ENCODE measurements at regions not wholly inside any gene's neighbourhood (a gene's known extent, or its start where the extent isn't known, plus 50 kb on each side); places are given as distances from the start of the nearest gene placed in this dataset.

DNA sequence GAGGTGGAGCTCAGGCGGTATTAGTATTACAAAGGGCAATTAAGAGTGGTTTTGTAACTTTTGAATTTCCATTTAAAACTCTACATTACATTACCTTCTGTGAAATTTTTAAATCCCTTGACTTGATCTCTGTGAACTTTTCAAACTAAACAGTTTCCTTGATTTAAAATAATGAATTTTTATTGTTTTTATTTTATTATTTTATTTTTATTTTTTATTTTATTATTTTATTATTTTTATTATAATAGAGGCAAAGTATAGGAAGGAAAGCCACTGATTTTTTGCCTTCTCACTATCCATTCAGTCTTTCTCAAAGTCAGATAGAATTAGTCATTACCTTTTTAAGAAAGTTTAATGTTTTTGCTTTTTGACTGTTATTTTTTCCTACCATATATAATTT is 1248.1 kb upstream of the SLC10A2 start:
- no peak overlapping the region for H3K4me3 ChIP-seq
- no peak overlapping the region for H3K27ac ChIP-seq
- no peak overlapping the region for H3K9ac ChIP-seq (ENCODE audit: insufficient read length)
- DNase-seq (ENCODE audit: low read depth, low spot score): no peak
- no peaks in the 10 kb centered on the region for H3K9me3 ChIP-seq (ENCODE audit: low read depth, low read length)
- TF ChIP-seq POLR2AphosphoS5 (IDR thresholded peaks at IDR 0.05; ENCODE audit: borderline replicate concordance, low read depth, low read length): no peak
- no peak for TF ChIP-seq EZH2 (IDR thresholded peaks at IDR 0.05)
- no peak for TF ChIP-seq FOXP2 (optimal IDR thresholded peaks at IDR 0.05; ENCODE audit: control extremely low read depth, extremely low read length, insufficient read depth)
- H3K36me3 ChIP-seq (ENCODE audit: insufficient read depth, low read length): no peaks in the 10 kb centered on the region

DNA sequence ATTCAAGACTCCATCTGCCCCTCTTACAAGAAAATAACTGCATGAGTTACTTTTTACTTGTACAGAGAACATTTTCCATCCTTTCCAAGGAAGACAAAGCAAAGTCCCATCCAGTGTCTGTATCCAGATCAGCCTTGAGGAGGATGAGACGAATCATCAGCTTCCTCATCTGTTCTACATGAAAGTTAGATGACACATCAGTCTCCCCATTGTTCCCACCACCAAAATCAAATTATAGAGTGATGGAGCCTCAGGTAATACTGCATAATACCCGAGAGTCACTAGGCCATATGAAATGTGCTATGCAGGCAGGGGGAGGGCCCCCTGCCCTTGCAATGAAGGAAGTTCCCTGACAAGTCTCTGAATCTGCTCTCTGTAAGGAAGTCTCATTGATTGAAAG is 1244.6 kb upstream of the SLC10A2 start:
- TF ChIP-seq FOXP2 (optimal IDR thresholded peaks at IDR 0.05; ENCODE audit: control extremely low read depth, extremely low read length, insufficient read depth): no peak
- no peak for TF ChIP-seq POLR2AphosphoS5 (IDR thresholded peaks at IDR 0.05; ENCODE audit: borderline replicate concordance, low read depth, low read length)
- no peak for TF ChIP-seq EZH2 (IDR thresholded peaks at IDR 0.05)
- Histone ChIP-seq H3K36me3 (ENCODE audit: insufficient read depth, low read length) (no peaks in the 10 kb centered on the region), H3K4me3 (no peak overlapping the region), H3K9me3 (ENCODE audit: low read depth, low read length) (no peaks in the 10 kb centered on the region), H3K9ac (ENCODE audit: insufficient read length) (no peak overlapping the region), H3K27ac (no peak overlapping the region)
- no peak for DNase-seq (ENCODE audit: low read depth, low spot score)

DNA sequence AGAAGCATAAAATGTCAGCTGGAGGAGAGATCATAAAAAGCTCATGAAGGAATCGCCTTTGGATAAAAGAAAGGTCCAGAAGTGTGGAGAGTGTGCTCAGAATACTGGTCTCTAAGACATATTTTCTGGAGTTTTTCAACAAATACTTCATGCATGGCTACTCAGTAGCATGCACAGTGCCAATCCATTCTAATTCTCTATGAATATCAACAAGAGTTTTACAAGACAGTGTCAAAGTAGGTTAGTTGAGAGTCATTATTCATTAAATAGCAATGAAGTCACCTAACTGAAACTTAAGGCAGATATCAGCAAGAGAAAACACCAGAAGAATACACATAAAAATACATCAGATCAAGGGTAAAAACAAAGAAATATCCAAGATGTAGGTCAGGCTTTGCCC is 1243.2 kb upstream of the SLC10A2 start:
- no peaks in the 10 kb centered on the region for H3K9me3 ChIP-seq (ENCODE audit: low read depth, low read length)
- no peak for TF ChIP-seq EZH2 (IDR thresholded peaks at IDR 0.05)
- no peak for TF ChIP-seq POLR2AphosphoS5 (IDR thresholded peaks at IDR 0.05; ENCODE audit: borderline replicate concordance, low read depth, low read length)
- no peak for TF ChIP-seq FOXP2 (optimal IDR thresholded peaks at IDR 0.05; ENCODE audit: control extremely low read depth, extremely low read length, insufficient read depth)
- H3K4me3 ChIP-seq: no peak overlapping the region
- no peak for DNase-seq (ENCODE audit: low read depth, low spot score)
- no peak overlapping the region for H3K9ac ChIP-seq (ENCODE audit: insufficient read length)
- no peaks in the 10 kb centered on the region for H3K36me3 ChIP-seq (ENCODE audit: insufficient read depth, low read length)
- H3K27ac ChIP-seq: no peak overlapping the region

DNA sequence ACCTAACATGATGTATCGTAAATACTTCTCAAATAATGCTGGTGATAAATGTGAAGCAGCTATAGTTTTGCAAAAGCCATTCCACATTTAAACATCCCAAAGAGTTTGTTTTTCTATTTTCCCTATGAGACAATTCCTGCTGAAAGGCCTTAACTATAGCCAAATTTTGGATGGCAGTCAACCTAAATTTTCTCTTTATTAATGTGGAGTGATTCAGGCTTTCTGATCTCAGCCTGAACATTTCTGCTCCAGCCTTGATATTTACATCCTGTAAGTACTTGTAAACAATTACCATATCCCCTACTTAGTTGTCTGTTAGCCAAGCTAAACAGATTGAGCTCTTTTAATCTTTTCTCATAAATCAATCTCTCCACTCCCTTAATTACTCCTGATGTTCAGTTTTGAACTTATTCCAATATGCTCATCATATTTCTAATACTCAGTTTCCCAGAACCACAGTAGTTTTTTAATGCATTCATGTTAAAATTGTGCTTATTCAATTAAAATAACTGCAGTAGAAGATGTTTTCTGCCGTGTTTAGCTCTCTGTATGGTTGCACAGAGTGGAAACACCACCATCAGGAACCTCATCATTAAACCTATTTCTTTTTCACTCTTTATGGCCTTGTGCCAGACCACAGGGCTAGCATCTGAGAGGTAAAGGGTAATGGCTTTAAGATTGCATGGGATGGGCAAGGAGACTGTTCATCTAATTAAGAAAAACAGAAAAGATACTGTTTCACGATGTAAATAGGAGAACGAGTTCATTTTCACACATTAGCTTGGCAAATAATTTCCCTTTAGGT is 1235.2 kb upstream of the SLC10A2 start:
- DNase-seq (ENCODE audit: low read depth, low spot score): no peak

DNA sequence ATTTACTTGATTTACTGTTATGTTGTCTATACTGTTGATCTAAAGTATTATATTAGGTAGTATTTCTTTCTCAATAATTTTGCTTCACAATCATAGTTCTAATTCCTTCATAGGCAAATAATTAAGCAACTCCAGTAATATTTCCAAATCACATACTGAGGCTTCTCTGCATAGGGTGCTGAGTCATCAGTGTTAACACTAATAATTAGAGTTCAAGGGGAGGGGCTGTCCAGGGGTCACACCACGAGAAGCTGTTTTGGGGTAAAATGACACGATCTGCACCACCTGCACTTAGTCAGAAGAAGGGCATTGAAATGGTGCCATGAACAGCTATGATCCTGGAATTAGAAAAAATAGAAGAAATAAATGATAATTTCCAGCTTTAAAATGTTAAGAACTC is 1230.9 kb upstream of the SLC10A2 start:
- no peak for TF ChIP-seq EZH2 (IDR thresholded peaks at IDR 0.05)
- no peak for TF ChIP-seq FOXP2 (optimal IDR thresholded peaks at IDR 0.05; ENCODE audit: control extremely low read depth, extremely low read length, insufficient read depth)
- TF ChIP-seq POLR2AphosphoS5 (IDR thresholded peaks at IDR 0.05; ENCODE audit: borderline replicate concordance, low read depth, low read length): no peak
- H3K36me3 ChIP-seq (ENCODE audit: insufficient read depth, low read length): no peaks in the 10 kb centered on the region
- H3K27ac ChIP-seq: no peak overlapping the region
- no peak for DNase-seq (ENCODE audit: low read depth, low spot score)
- no peaks in the 10 kb centered on the region for H3K9me3 ChIP-seq (ENCODE audit: low read depth, low read length)
- no peak overlapping the region for H3K4me3 ChIP-seq
- H3K9ac ChIP-seq (ENCODE audit: insufficient read length): no peak overlapping the region

More for the DNA sequence above, 1235.2 kb upstream of the SLC10A2 start:
- Histone ChIP-seq H3K27ac (no peak overlapping the region), H3K36me3 (ENCODE audit: insufficient read depth, low read length) (no peaks in the 10 kb centered on the region), H3K9me3 (ENCODE audit: low read depth, low read length) (no peaks in the 10 kb centered on the region), H3K9ac (ENCODE audit: insufficient read length) (no peak overlapping the region), H3K4me3 (no peak overlapping the region)
- no peak for TF ChIP-seq FOXP2 (optimal IDR thresholded peaks at IDR 0.05; ENCODE audit: control extremely low read depth, extremely low read length, insufficient read depth)

DNA sequence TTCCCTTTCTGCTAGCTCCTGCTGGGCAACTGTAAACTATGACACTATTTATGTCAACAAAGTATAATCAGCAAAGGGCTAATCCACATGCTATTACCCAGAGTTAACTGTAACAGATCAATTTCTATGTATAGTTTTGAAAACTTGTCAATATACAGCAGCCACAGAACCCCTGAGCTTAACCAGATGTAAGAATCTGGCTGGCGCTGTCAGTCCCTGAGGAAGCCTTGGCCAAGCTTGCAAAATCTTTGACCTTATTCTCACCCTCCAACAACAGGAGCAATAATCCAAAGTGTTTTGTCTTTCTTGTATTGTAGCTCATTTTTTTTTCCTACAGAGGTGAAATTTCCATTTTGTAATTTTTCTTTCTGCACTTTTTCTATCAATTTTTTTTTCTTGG is 1230.1 kb upstream of the SLC10A2 start:
- Histone ChIP-seq H3K36me3 (ENCODE audit: insufficient read depth, low read length) (no peaks in the 10 kb centered on the region), H3K27ac (no peak overlapping the region), H3K4me3 (no peak overlapping the region), H3K9ac (ENCODE audit: insufficient read length) (no peak overlapping the region), H3K9me3 (ENCODE audit: low read depth, low read length) (no peaks in the 10 kb centered on the region)
- TF ChIP-seq EZH2 (IDR thresholded peaks at IDR 0.05): no peak
- no peak for TF ChIP-seq FOXP2 (optimal IDR thresholded peaks at IDR 0.05; ENCODE audit: control extremely low read depth, extremely low read length, insufficient read depth)
- no peak for TF ChIP-seq POLR2AphosphoS5 (IDR thresholded peaks at IDR 0.05; ENCODE audit: borderline replicate concordance, low read depth, low read length)
- DNase-seq (ENCODE audit: low read depth, low spot score): no peak

DNA sequence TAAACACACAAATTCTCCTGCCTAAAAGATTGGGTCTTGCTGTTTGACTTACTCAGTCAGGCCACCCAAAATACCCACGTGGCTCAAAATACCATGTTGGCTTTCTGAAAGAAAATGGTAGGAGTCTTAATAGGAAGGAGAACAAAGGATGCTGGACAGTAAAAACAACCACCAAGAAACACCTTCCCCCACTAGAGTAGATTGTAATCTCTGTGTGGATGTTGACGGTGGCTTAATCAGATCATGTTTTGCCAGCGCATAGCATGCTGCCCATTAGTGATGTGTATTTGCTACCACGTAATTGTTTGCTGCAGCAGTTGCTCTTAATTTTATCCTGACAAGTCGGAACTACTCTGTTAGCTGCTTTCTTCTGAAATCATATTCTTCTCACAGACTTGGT is 1229.3 kb upstream of the SLC10A2 start:
- Histone ChIP-seq H3K9ac (ENCODE audit: insufficient read length) (no peak overlapping the region), H3K27ac (no peak overlapping the region), H3K4me3 (no peak overlapping the region), H3K9me3 (ENCODE audit: low read depth, low read length) (no peaks in the 10 kb centered on the region), H3K36me3 (ENCODE audit: insufficient read depth, low read length) (no peaks in the 10 kb centered on the region)
- no peak for DNase-seq (ENCODE audit: low read depth, low spot score)
- TF ChIP-seq EZH2 (IDR thresholded peaks at IDR 0.05): no peak
- TF ChIP-seq FOXP2 (optimal IDR thresholded peaks at IDR 0.05; ENCODE audit: control extremely low read depth, extremely low read length, insufficient read depth): no peak

DNA sequence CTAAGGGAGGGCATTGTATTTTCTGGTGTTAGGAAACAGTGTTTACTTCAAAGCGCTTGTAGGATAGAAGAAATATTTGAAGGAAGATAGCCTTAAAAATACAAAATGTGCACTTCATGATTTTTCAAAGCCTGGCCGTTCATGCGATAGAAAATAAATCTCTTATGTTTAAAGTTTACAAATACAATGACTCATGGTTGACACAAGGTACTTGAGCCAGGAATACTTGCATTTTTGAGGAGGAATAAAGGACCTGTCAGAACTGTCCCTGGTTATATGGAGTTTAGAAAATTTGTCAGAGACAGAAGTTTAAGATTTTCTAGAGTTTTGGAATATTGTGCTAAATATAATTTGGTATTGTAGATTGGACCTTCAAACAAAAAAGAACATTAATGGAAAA is 1223.2 kb upstream of the SLC10A2 start:
- no peak for TF ChIP-seq FOXP2 (optimal IDR thresholded peaks at IDR 0.05; ENCODE audit: control extremely low read depth, extremely low read length, insufficient read depth)
- TF ChIP-seq POLR2AphosphoS5 (IDR thresholded peaks at IDR 0.05; ENCODE audit: borderline replicate concordance, low read depth, low read length): no peak
- no peak for TF ChIP-seq EZH2 (IDR thresholded peaks at IDR 0.05)
- H3K27ac ChIP-seq: no peak overlapping the region

DNA sequence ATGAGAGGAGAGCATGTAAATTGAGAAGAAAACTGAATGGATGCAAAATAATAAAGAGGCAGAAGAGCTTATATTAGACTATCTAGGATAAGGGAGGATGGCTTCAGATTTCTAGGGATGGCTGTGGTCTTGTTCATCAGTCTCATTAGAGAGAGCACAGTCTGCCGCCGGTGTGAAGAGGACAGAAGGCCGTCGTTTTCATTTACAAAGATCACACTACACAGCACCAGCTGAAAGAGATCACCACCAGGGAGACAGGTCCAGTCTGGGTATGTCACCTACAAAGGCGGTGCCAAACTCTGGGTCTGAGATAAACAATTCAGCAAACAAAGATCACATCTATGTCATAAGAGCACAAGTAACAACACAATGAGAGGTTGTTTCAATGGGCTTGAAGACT is 1222.3 kb upstream of the SLC10A2 start:
- Histone ChIP-seq H3K36me3 (ENCODE audit: insufficient read depth, low read length) (no peaks in the 10 kb centered on the region), H3K27ac (no peak overlapping the region)

More for the DNA sequence above, 1223.2 kb upstream of the SLC10A2 start:
- Histone ChIP-seq H3K4me3 (no peak overlapping the region), H3K9ac (ENCODE audit: insufficient read length) (no peak overlapping the region), H3K36me3 (ENCODE audit: insufficient read depth, low read length) (no peaks in the 10 kb centered on the region), H3K9me3 (ENCODE audit: low read depth, low read length) (no peaks in the 10 kb centered on the region)
- no peak for DNase-seq (ENCODE audit: low read depth, low spot score)

More for the DNA sequence above, 1222.3 kb upstream of the SLC10A2 start:
- Histone ChIP-seq H3K9me3 (ENCODE audit: low read depth, low read length) (no peaks in the 10 kb centered on the region), H3K9ac (ENCODE audit: insufficient read length) (no peak overlapping the region), H3K4me3 (no peak overlapping the region)
- TF ChIP-seq POLR2AphosphoS5 (IDR thresholded peaks at IDR 0.05; ENCODE audit: borderline replicate concordance, low read depth, low read length) (no peak), FOXP2 (optimal IDR thresholded peaks at IDR 0.05; ENCODE audit: control extremely low read depth, extremely low read length, insufficient read depth) (no peak), EZH2 (IDR thresholded peaks at IDR 0.05) (no peak)
- no peak for DNase-seq (ENCODE audit: low read depth, low spot score)

All from SK-N-MC (cell line).